ENCODE measurements at regions not wholly inside any gene's neighbourhood (a gene's known extent, or its start where the extent isn't known, plus 50 kb on each side); places are given as distances from the start of the nearest gene placed in this dataset.

GRCh38 chr5:44640945-44641456 is 167.7 kb upstream of the MRPS30 start:
- H3K18ac ChIP-seq (ENCODE audit: low read length), result no peak overlapping the region
- no peak overlapping the region for H2BK120ac ChIP-seq (ENCODE audit: low read depth, low read length)
- no peak for DNase-seq
- H4K5ac ChIP-seq (ENCODE audit: low read length), result no peak overlapping the region
- no peak overlapping the region for H3K9ac ChIP-seq (ENCODE audit: low read length)
- no peaks in the 10 kb centered on the region for H3K27me3 ChIP-seq (ENCODE audit: insufficient read depth, low read length, poor library complexity)
- no peak overlapping the region for H3K56ac ChIP-seq (ENCODE audit: low read length)
- no peaks in the 10 kb centered on the region for H3K79me2 ChIP-seq (ENCODE audit: control insufficient read depth, insufficient read depth, low read length)
- no peak overlapping the region for H3K4ac ChIP-seq (ENCODE audit: low read depth, low read length)
- H3K4me2 ChIP-seq (ENCODE audit: low read length), result no peak overlapping the region
- no peaks in the 10 kb centered on the region for H3K79me1 ChIP-seq (ENCODE audit: low read length)
- H2BK15ac ChIP-seq (replicated peaks; ENCODE audit: low read depth), result no peak overlapping the region
- H4K8ac ChIP-seq (ENCODE audit: low read depth, low read length), result no peak overlapping the region
- H3K4me3 ChIP-seq (ENCODE audit: low read length), result no peak overlapping the region
- no peak overlapping the region for H3K23ac ChIP-seq (ENCODE audit: low read length)
- H3K4me1 ChIP-seq (ENCODE audit: control insufficient read depth, low read depth, low read length), result peaks cover 1% of the 10 kb centered on the region
- no peaks in the 10 kb centered on the region for H3K36me3 ChIP-seq (ENCODE audit: control insufficient read depth, insufficient read depth, low read length)
- H2AK5ac ChIP-seq (ENCODE audit: low read length), result no peak overlapping the region
- WGBS (ENCODE audit: extremely low coverage, insufficient coverage, low lambda C conversion rate), result no CpG with 5 or more reads among the region's 5 CpGs
- no peak overlapping the region for H2BK5ac ChIP-seq (ENCODE audit: low read length)
- no peak overlapping the region for H3K27ac ChIP-seq (ENCODE audit: low read depth, low read length)

GRCh38 chr5:44637916-44638869 is 170.6 kb upstream of the MRPS30 start:
- H2AK5ac ChIP-seq (ENCODE audit: low read length), result no peak overlapping the region
- no peaks in the 10 kb centered on the region for H3K79me2 ChIP-seq (ENCODE audit: control insufficient read depth, insufficient read depth, low read length)
- no peaks in the 10 kb centered on the region for H3K27me3 ChIP-seq (ENCODE audit: insufficient read depth, low read length, poor library complexity)
- no peak overlapping the region for H3K27ac ChIP-seq (ENCODE audit: low read depth, low read length)
- no peak overlapping the region for H2BK15ac ChIP-seq (replicated peaks; ENCODE audit: low read depth)
- H3K56ac ChIP-seq (ENCODE audit: low read length), result no peak overlapping the region
- H4K5ac ChIP-seq (ENCODE audit: low read length), result no peak overlapping the region
- peak; percentile 83 for DNase-seq
- peaks cover 1% of the 10 kb centered on the region for H3K4me1 ChIP-seq (ENCODE audit: control insufficient read depth, low read depth, low read length)
- no peaks in the 10 kb centered on the region for H3K79me1 ChIP-seq (ENCODE audit: low read length)
- no peaks in the 10 kb centered on the region for H3K36me3 ChIP-seq (ENCODE audit: control insufficient read depth, insufficient read depth, low read length)
- no peak overlapping the region for H3K18ac ChIP-seq (ENCODE audit: low read length)
- H2BK120ac ChIP-seq (ENCODE audit: low read depth, low read length), result no peak overlapping the region
- no peak overlapping the region for H3K23ac ChIP-seq (ENCODE audit: low read length)
- no peak overlapping the region for H3K4me2 ChIP-seq (ENCODE audit: low read length)
- no CpG with 5 or more reads among the region's 12 CpGs for WGBS (ENCODE audit: extremely low coverage, insufficient coverage, low lambda C conversion rate)
- no peak overlapping the region for H4K8ac ChIP-seq (ENCODE audit: low read depth, low read length)
- H2BK5ac ChIP-seq (ENCODE audit: low read length), result no peak overlapping the region
- H3K9ac ChIP-seq (ENCODE audit: low read length), result no peak overlapping the region
- H3K4ac ChIP-seq (ENCODE audit: low read depth, low read length), result no peak overlapping the region
- no peak overlapping the region for H3K4me3 ChIP-seq (ENCODE audit: low read length)

- no peak overlapping the region for H3K23ac ChIP-seq (ENCODE audit: low read length)
- no peak overlapping the region for H2BK120ac ChIP-seq (ENCODE audit: low read depth, low read length)
Measured at GRCh38 chr5:44632344-44632743, 176.4 kb upstream of the MRPS30 start.

GRCh38 chr5:44626846-44627245 is 181.9 kb upstream of the MRPS30 start:
- Histone ChIP-seq H3K36me3 (ENCODE audit: control insufficient read depth, insufficient read depth, low read length) (no peaks in the 10 kb centered on the region), H3K79me1 (ENCODE audit: low read length) (no peaks in the 10 kb centered on the region), H2BK15ac (replicated peaks; ENCODE audit: low read depth) (no peak overlapping the region), H3K79me2 (ENCODE audit: control insufficient read depth, insufficient read depth, low read length) (no peaks in the 10 kb centered on the region), H2BK120ac (ENCODE audit: low read depth, low read length) (no peak overlapping the region), H3K27ac (ENCODE audit: low read depth, low read length) (no peak overlapping the region), H3K56ac (ENCODE audit: low read length) (no peak overlapping the region), H3K4ac (ENCODE audit: low read depth, low read length) (no peak overlapping the region), H3K27me3 (ENCODE audit: insufficient read depth, low read length, poor library complexity) (no peaks in the 10 kb centered on the region), H4K8ac (ENCODE audit: low read depth, low read length) (no peak overlapping the region), H3K9ac (ENCODE audit: low read length) (no peak overlapping the region), H4K5ac (ENCODE audit: low read length) (no peak overlapping the region), H3K23ac (ENCODE audit: low read length) (no peak overlapping the region), H3K4me2 (ENCODE audit: low read length) (no peak overlapping the region), H3K4me3 (ENCODE audit: low read length) (no peak overlapping the region), H2BK5ac (ENCODE audit: low read length) (no peak overlapping the region), H3K4me1 (ENCODE audit: control insufficient read depth, low read depth, low read length) (no peaks in the 10 kb centered on the region), H3K18ac (ENCODE audit: low read length) (no peak overlapping the region), H2AK5ac (ENCODE audit: low read length) (no peak overlapping the region)
- DNase-seq, result no peak

More at GRCh38 chr5:44632344-44632743, 176.4 kb upstream of the MRPS30 start:
- Histone ChIP-seq H3K4me2 (ENCODE audit: low read length) (no peak overlapping the region), H3K27ac (ENCODE audit: low read depth, low read length) (no peak overlapping the region), H3K36me3 (ENCODE audit: control insufficient read depth, insufficient read depth, low read length) (no peaks in the 10 kb centered on the region), H3K79me1 (ENCODE audit: low read length) (no peaks in the 10 kb centered on the region), H2BK15ac (replicated peaks; ENCODE audit: low read depth) (no peak overlapping the region), H3K18ac (ENCODE audit: low read length) (no peak overlapping the region), H3K9ac (ENCODE audit: low read length) (no peak overlapping the region), H3K4me1 (ENCODE audit: control insufficient read depth, low read depth, low read length) (no peaks in the 10 kb centered on the region), H3K56ac (ENCODE audit: low read length) (no peak overlapping the region), H2AK5ac (ENCODE audit: low read length) (no peak overlapping the region), H3K4ac (ENCODE audit: low read depth, low read length) (no peak overlapping the region), H4K5ac (ENCODE audit: low read length) (no peak overlapping the region), H2BK5ac (ENCODE audit: low read length) (no peak overlapping the region), H4K8ac (ENCODE audit: low read depth, low read length) (no peak overlapping the region), H3K4me3 (ENCODE audit: low read length) (no peak overlapping the region), H3K79me2 (ENCODE audit: control insufficient read depth, insufficient read depth, low read length) (no peaks in the 10 kb centered on the region), H3K27me3 (ENCODE audit: insufficient read depth, low read length, poor library complexity) (no peaks in the 10 kb centered on the region)
- no peak for DNase-seq
- WGBS (ENCODE audit: extremely low coverage, insufficient coverage, low lambda C conversion rate), result no CpG with 5 or more reads among the region's 1 CpG

- WGBS (ENCODE audit: extremely low coverage, insufficient coverage, low lambda C conversion rate), result no CpG with 5 or more reads among the region's 4 CpGs
- Histone ChIP-seq H3K9ac (ENCODE audit: low read length) (no peak overlapping the region), H3K4ac (ENCODE audit: low read depth, low read length) (no peak overlapping the region)
Measured at GRCh38 chr5:44622331-44622730, 186.4 kb upstream of the MRPS30 start.

More at GRCh38 chr5:44622331-44622730, 186.4 kb upstream of the MRPS30 start:
- Histone ChIP-seq H2AK5ac (ENCODE audit: low read length) (no peak overlapping the region), H3K56ac (ENCODE audit: low read length) (no peak overlapping the region), H2BK5ac (ENCODE audit: low read length) (no peak overlapping the region), H3K79me2 (ENCODE audit: control insufficient read depth, insufficient read depth, low read length) (no peaks in the 10 kb centered on the region), H4K5ac (ENCODE audit: low read length) (no peak overlapping the region), H4K8ac (ENCODE audit: low read depth, low read length) (no peak overlapping the region), H3K27ac (ENCODE audit: low read depth, low read length) (no peak overlapping the region), H3K4me1 (ENCODE audit: control insufficient read depth, low read depth, low read length) (no peaks in the 10 kb centered on the region), H3K79me1 (ENCODE audit: low read length) (no peaks in the 10 kb centered on the region), H3K36me3 (ENCODE audit: control insufficient read depth, insufficient read depth, low read length) (no peaks in the 10 kb centered on the region), H2BK120ac (ENCODE audit: low read depth, low read length) (no peak overlapping the region), H3K27me3 (ENCODE audit: insufficient read depth, low read length, poor library complexity) (no peaks in the 10 kb centered on the region), H3K4me3 (ENCODE audit: low read length) (no peak overlapping the region), H3K18ac (ENCODE audit: low read length) (no peak overlapping the region), H3K23ac (ENCODE audit: low read length) (no peak overlapping the region), H2BK15ac (replicated peaks; ENCODE audit: low read depth) (no peak overlapping the region), H3K4me2 (ENCODE audit: low read length) (no peak overlapping the region)
- no peak for DNase-seq

Data from mesendoderm (in vitro differentiated cells).